ENCODE measurements at regions not wholly inside any gene's neighbourhood (a gene's known extent, or its start where the extent isn't known, plus 50 kb on each side); places are given as distances from the start of the nearest gene placed in this dataset.
A peak's percentile ranks its signal among the peaks of the same experiment; 100 is the strongest.

- H3K4me3 ChIP-seq (ENCODE audit: low read depth, low read length), result no peak overlapping the region
- no peak for TF ChIP-seq CTCF (IDR thresholded peaks at IDR 0.05; ENCODE audit: insufficient read depth, low read length)
- DNase-seq (ENCODE audit: low read depth), result no peak
Measured at GRCh38 chrX:9241427-9241826, 207.5 kb upstream of the FAM9B start.

- H3K4me3 ChIP-seq (ENCODE audit: low read depth, low read length), result no peak overlapping the region
- TF ChIP-seq CTCF (IDR thresholded peaks at IDR 0.05; ENCODE audit: insufficient read depth, low read length), result no peak
- DNase-seq (ENCODE audit: low read depth), result peak; percentile 2
Measured at GRCh38 chrX:9249051-9249846, 215.3 kb upstream of the FAM9B start.

GRCh38 chrX:9252182-9252581, 212.7 kb upstream of the TBL1X start:
- no peak for DNase-seq (ENCODE audit: low read depth)
- H3K4me3 ChIP-seq (ENCODE audit: low read depth, low read length), result no peak overlapping the region
- no peak for TF ChIP-seq CTCF (IDR thresholded peaks at IDR 0.05; ENCODE audit: insufficient read depth, low read length)

- no peak for TF ChIP-seq CTCF (IDR thresholded peaks at IDR 0.05; ENCODE audit: insufficient read depth, low read length)
- no peak overlapping the region for H3K4me3 ChIP-seq (ENCODE audit: low read depth, low read length)
- DNase-seq (ENCODE audit: low read depth), result no peak
Measured at GRCh38 chrX:9253211-9253610, 211.6 kb upstream of the TBL1X start.

- no peak for TF ChIP-seq CTCF (IDR thresholded peaks at IDR 0.05; ENCODE audit: insufficient read depth, low read length)
- no peak for DNase-seq (ENCODE audit: low read depth)
- no peak overlapping the region for H3K4me3 ChIP-seq (ENCODE audit: low read depth, low read length)
Measured at GRCh38 chrX:9257718-9258420, 207.0 kb upstream of the TBL1X start.

- no peak for TF ChIP-seq CTCF (IDR thresholded peaks at IDR 0.05; ENCODE audit: insufficient read depth, low read length)
- H3K4me3 ChIP-seq (ENCODE audit: low read depth, low read length), result no peak overlapping the region
- DNase-seq (ENCODE audit: low read depth), result no peak
Measured at GRCh38 chrX:9258421-9259104, 206.3 kb upstream of the TBL1X start.
